Activated T-helper 2 cell treated with anti-CD3 and anti-CD28 coated beads, Interferon-gamma antibody, Interleukin-2, Interleukin-4, amounts not matched to agents 10 μg/mL and 5 μg/mL and 100 μg/mL, durations not matched to agents 14 hours and 24 hours and 36 hours (primary cell): ENCODE measurements at regions not wholly inside any gene's neighbourhood (a gene's known extent, or its start where the extent isn't known, plus 50 kb on each side); places are given as distances from the start of the nearest gene placed in this dataset.

Experiments used
- DNase-seq: peaks from one replicate; pipeline ENCODE4 v3.0.0; 2021; ENCODE audit warnings: low spot score
- H3K27ac Mint-ChIP-seq: one replicate; pipeline ENCODE4 v1.8.0; 2021; ENCODE audit warnings: mixed read lengths
- H3K27me3 Mint-ChIP-seq: one replicate; pipeline ENCODE4 v1.8.0; 2021; ENCODE audit warnings: low read depth, mixed read lengths
- H3K36me3 Mint-ChIP-seq: one replicate; pipeline ENCODE4 v1.8.0; 2021; ENCODE audit warnings: low read depth, mixed read lengths
- H3K4me1 Mint-ChIP-seq: one replicate; pipeline ENCODE4 v1.8.0; 2021; ENCODE audit warnings: low read depth, mixed read lengths
- H3K4me3 Mint-ChIP-seq: one replicate; pipeline ENCODE4 v1.8.0; 2021; ENCODE audit warnings: low read depth, mild to moderate bottlenecking, moderate library complexity, mixed read lengths
- H3K9me3 Mint-ChIP-seq: one replicate; pipeline ENCODE4 v1.8.0; 2021; ENCODE audit warnings: mixed read lengths
- intact Hi-C: fragments of 100-400 bp; cut with micrococcal nuclease; formaldehyde crosslinking; loops from one replicate; pipeline ENCODE4 v1.15.1; 2023

GRCh38 chr6:44775121-44775520 is 387.6 kb downstream of the CDC5L start:
- no peak for DNase-seq
- Mint-ChIP-seq H3K9me3 (peaks cover 5% of the 10 kb centered on the region), H3K27ac (no peak overlapping the region), H3K4me3 (no peak overlapping the region), H3K36me3 (no peaks in the 10 kb centered on the region), H3K4me1 (peaks cover 7% of the 10 kb centered on the region), H3K27me3 (peaks cover 4% of the 10 kb centered on the region)
- intact Hi-C loops: no loop called here

GRCh38 chr6:44776344-44776743 is 388.8 kb downstream of the CDC5L start:
- Mint-ChIP-seq H3K9me3 (peaks cover 5% of the 10 kb centered on the region), H3K4me3 (no peak overlapping the region), H3K36me3 (no peaks in the 10 kb centered on the region), H3K27ac (no peak overlapping the region), H3K27me3 (peaks cover 4% of the 10 kb centered on the region), H3K4me1 (peaks cover 2% of the 10 kb centered on the region)
- DNase-seq: no peak
- intact Hi-C loops: no loop called here

GRCh38 chr6:44778513-44778912 is 391.0 kb downstream of the CDC5L start:
- peaks cover 2% of the 10 kb centered on the region for H3K4me1 Mint-ChIP-seq
- H3K27me3 Mint-ChIP-seq: peaks cover 3% of the 10 kb centered on the region
- H3K9me3 Mint-ChIP-seq: peaks cover 6% of the 10 kb centered on the region
- no peak for DNase-seq
- intact Hi-C loops: no loop called here
- no peak overlapping the region for H3K4me3 Mint-ChIP-seq
- H3K27ac Mint-ChIP-seq: no peak overlapping the region
- H3K36me3 Mint-ChIP-seq: no peaks in the 10 kb centered on the region
